Karpas-422 (cell line): ENCODE measurements at regions not wholly inside any gene's neighbourhood (a gene's known extent, or its start where the extent isn't known, plus 50 kb on each side); places are given as distances from the start of the nearest gene placed in this dataset.

ENCODE experiments used
- DNase-seq: peaks from one replicate; pipeline ENCODE4 v3.0.0-alpha.2; 2015
- H2AFZ ChIP-seq: fragments of 200-600 bp; sonication (generic); 2 replicates; pipeline ENCODE4 v1.6.1; 2014; ENCODE audit warnings: antibody characterized with exemption, low read length, mixed read lengths
- H3K27ac ChIP-seq: fragments of 200-600 bp; sonication (generic); 2 replicates; pipeline ENCODE4 v1.5.1; 2014; ENCODE audit warnings: mild to moderate bottlenecking, low read length, moderate library complexity
- H3K27me3 ChIP-seq: fragments of 200-600 bp; sonication (generic); 2 replicates; pipeline ENCODE4 v1.6.1; 2014; ENCODE audit warnings: low read length, mixed read lengths
- H3K36me3 ChIP-seq: fragments of 200-600 bp; sonication (generic); 2 replicates; pipeline ENCODE4 v1.6.1; 2014; ENCODE audit warnings: low read length, mixed read lengths; ENCODE audit not compliant: insufficient read depth
- H3K4me1 ChIP-seq: fragments of 200-600 bp; sonication (generic); 2 replicates; pipeline ENCODE4 v1.6.1; 2014; ENCODE audit warnings: mild to moderate bottlenecking, low read length, mixed read lengths
- H3K4me2 ChIP-seq: fragments of 200-600 bp; sonication (generic); 2 replicates; pipeline ENCODE4 v1.6.1; 2014; ENCODE audit warnings: low read length, low read depth, mild to moderate bottlenecking; ENCODE audit not compliant: poor library complexity, severe bottlenecking
- H3K4me3 ChIP-seq: fragments of 200-600 bp; sonication (generic); 2 replicates; pipeline ENCODE4 v1.5.1; 2014; ENCODE audit warnings: mild to moderate bottlenecking, antibody characterized with exemption, low read length, mixed read lengths
- H3K79me2 ChIP-seq: fragments of 200-600 bp; sonication (generic); 2 replicates; pipeline ENCODE4 v1.6.1; 2014; ENCODE audit warnings: mild to moderate bottlenecking, low read length, mixed read lengths
- H3K9ac ChIP-seq: fragments of 200-600 bp; sonication (generic); 2 replicates; pipeline ENCODE4 v1.6.0; 2014; ENCODE audit warnings: low read length
- H3K9me2 ChIP-seq: fragments of 200-600 bp; sonication (generic), shearing (Covaris generic); replicated peaks from 2 replicates; pipeline ENCODE4 v1.6.0; 2014; ENCODE audit warnings: mild to moderate bottlenecking, low read length, moderate library complexity; ENCODE audit not compliant: insufficient read depth
- H3K9me3 ChIP-seq: fragments of 300-700, 200-600 bp; sonication (generic); 2 replicates; pipeline ENCODE4 v1.6.1; 2014; ENCODE audit warnings: low read length, mixed read lengths
- H4K20me1 ChIP-seq: fragments of 200-600 bp; sonication (generic); 2 replicates; pipeline ENCODE4 v1.6.1; 2014; ENCODE audit warnings: mild to moderate bottlenecking, antibody characterized with exemption, low read length, low read depth; ENCODE audit not compliant: insufficient read depth

- no peak overlapping the region for H3K9ac ChIP-seq
- DNase-seq: no peak
- H3K36me3 ChIP-seq: no peaks in the 10 kb centered on the region
- no peak overlapping the region for H2AFZ ChIP-seq
- no peaks in the 10 kb centered on the region for H4K20me1 ChIP-seq
- no peaks in the 10 kb centered on the region for H3K9me3 ChIP-seq
- H3K4me2 ChIP-seq: no peak overlapping the region
- no peaks in the 10 kb centered on the region for H3K27me3 ChIP-seq
- no peaks in the 10 kb centered on the region for H3K4me1 ChIP-seq
- H3K4me3 ChIP-seq: no peak overlapping the region
- no peak overlapping the region for H3K27ac ChIP-seq
- no peaks in the 10 kb centered on the region for H3K9me2 ChIP-seq
- H3K79me2 ChIP-seq: no peaks in the 10 kb centered on the region
Observed at GRCh38 chr5:74372502-74373064, 267.9 kb downstream of the ENC1 start.

GRCh38 chr5:74372051-74372450, 268.5 kb downstream of the ENC1 start:
- no peak overlapping the region for H2AFZ ChIP-seq
- H3K27ac ChIP-seq: no peak overlapping the region
- H3K4me1 ChIP-seq: no peaks in the 10 kb centered on the region
- no peak for DNase-seq
- no peak overlapping the region for H3K9ac ChIP-seq
- no peaks in the 10 kb centered on the region for H3K27me3 ChIP-seq
- no peaks in the 10 kb centered on the region for H4K20me1 ChIP-seq
- no peaks in the 10 kb centered on the region for H3K9me2 ChIP-seq
- H3K79me2 ChIP-seq: no peaks in the 10 kb centered on the region
- no peaks in the 10 kb centered on the region for H3K36me3 ChIP-seq
- no peak overlapping the region for H3K4me3 ChIP-seq
- H3K4me2 ChIP-seq: no peak overlapping the region
- no peaks in the 10 kb centered on the region for H3K9me3 ChIP-seq

- H3K36me3 ChIP-seq: no peaks in the 10 kb centered on the region
- no peaks in the 10 kb centered on the region for H3K9me3 ChIP-seq
- no peak overlapping the region for H3K4me3 ChIP-seq
- H2AFZ ChIP-seq: no peak overlapping the region
- H3K9me2 ChIP-seq: no peaks in the 10 kb centered on the region
- no peaks in the 10 kb centered on the region for H3K4me1 ChIP-seq
- no peaks in the 10 kb centered on the region for H4K20me1 ChIP-seq
- no peaks in the 10 kb centered on the region for H3K27me3 ChIP-seq
- no peak for DNase-seq
- no peak overlapping the region for H3K9ac ChIP-seq
- H3K79me2 ChIP-seq: no peaks in the 10 kb centered on the region
- no peak overlapping the region for H3K27ac ChIP-seq
- no peak overlapping the region for H3K4me2 ChIP-seq
Observed at GRCh38 chr5:74371621-74372020, 268.9 kb downstream of the ENC1 start.

- no peak overlapping the region for H3K9ac ChIP-seq
- H3K79me2 ChIP-seq: no peaks in the 10 kb centered on the region
- no peak overlapping the region for H3K4me2 ChIP-seq
- no peaks in the 10 kb centered on the region for H3K36me3 ChIP-seq
- no peak overlapping the region for H3K27ac ChIP-seq
- H4K20me1 ChIP-seq: no peaks in the 10 kb centered on the region
- no peak overlapping the region for H2AFZ ChIP-seq
- H3K9me3 ChIP-seq: no peaks in the 10 kb centered on the region
- no peak for DNase-seq
- no peaks in the 10 kb centered on the region for H3K4me1 ChIP-seq
- H3K27me3 ChIP-seq: no peaks in the 10 kb centered on the region
- H3K9me2 ChIP-seq: no peaks in the 10 kb centered on the region
- H3K4me3 ChIP-seq: no peak overlapping the region
Observed at GRCh38 chr5:74370168-74370567, 270.4 kb downstream of the ENC1 start.

GRCh38 chr5:74369173-74369572, 271.4 kb downstream of the ENC1 start:
- Histone ChIP-seq H2AFZ (no peak overlapping the region), H3K4me3 (no peak overlapping the region), H3K9me2 (no peaks in the 10 kb centered on the region), H3K79me2 (no peaks in the 10 kb centered on the region), H3K27me3 (no peaks in the 10 kb centered on the region), H3K4me2 (no peak overlapping the region), H4K20me1 (no peaks in the 10 kb centered on the region), H3K4me1 (no peaks in the 10 kb centered on the region), H3K36me3 (no peaks in the 10 kb centered on the region), H3K27ac (no peak overlapping the region), H3K9ac (no peak overlapping the region), H3K9me3 (no peaks in the 10 kb centered on the region)
- DNase-seq: no peak

GRCh38 chr5:74367934-74368333, 272.6 kb downstream of the ENC1 start:
- Histone ChIP-seq H3K27ac (no peak overlapping the region), H3K4me2 (no peak overlapping the region), H2AFZ (no peak overlapping the region), H3K9me3 (no peaks in the 10 kb centered on the region), H4K20me1 (no peaks in the 10 kb centered on the region), H3K27me3 (no peaks in the 10 kb centered on the region), H3K9me2 (no peaks in the 10 kb centered on the region), H3K79me2 (no peaks in the 10 kb centered on the region), H3K36me3 (no peaks in the 10 kb centered on the region), H3K4me3 (no peak overlapping the region), H3K9ac (no peak overlapping the region), H3K4me1 (no peaks in the 10 kb centered on the region)
- DNase-seq: no peak

GRCh38 chr5:74367241-74367733, 273.2 kb downstream of the ENC1 start:
- no peaks in the 10 kb centered on the region for H3K79me2 ChIP-seq
- no peaks in the 10 kb centered on the region for H3K9me2 ChIP-seq
- no peaks in the 10 kb centered on the region for H3K27me3 ChIP-seq
- H3K9ac ChIP-seq: no peak overlapping the region
- no peaks in the 10 kb centered on the region for H4K20me1 ChIP-seq
- H3K27ac ChIP-seq: no peak overlapping the region
- H3K4me2 ChIP-seq: no peak overlapping the region
- H3K4me1 ChIP-seq: no peaks in the 10 kb centered on the region
- H2AFZ ChIP-seq: no peak overlapping the region
- no peak overlapping the region for H3K4me3 ChIP-seq
- no peak for DNase-seq
- H3K9me3 ChIP-seq: no peaks in the 10 kb centered on the region
- no peaks in the 10 kb centered on the region for H3K36me3 ChIP-seq

GRCh38 chr5:74365723-74366122, 274.8 kb downstream of the ENC1 start:
- Histone ChIP-seq H3K27me3 (no peaks in the 10 kb centered on the region), H3K27ac (no peak overlapping the region), H3K36me3 (no peaks in the 10 kb centered on the region), H3K9me3 (no peaks in the 10 kb centered on the region), H3K9ac (no peak overlapping the region), H3K79me2 (no peaks in the 10 kb centered on the region), H4K20me1 (no peaks in the 10 kb centered on the region), H3K4me2 (no peak overlapping the region), H2AFZ (no peak overlapping the region), H3K4me3 (no peak overlapping the region), H3K9me2 (no peaks in the 10 kb centered on the region), H3K4me1 (no peaks in the 10 kb centered on the region)
- no peak for DNase-seq

GRCh38 chr5:74364507-74364906, 276.0 kb downstream of the ENC1 start:
- no peaks in the 10 kb centered on the region for H3K27me3 ChIP-seq
- no peak overlapping the region for H3K4me3 ChIP-seq
- no peaks in the 10 kb centered on the region for H3K79me2 ChIP-seq
- no peak overlapping the region for H2AFZ ChIP-seq
- no peaks in the 10 kb centered on the region for H4K20me1 ChIP-seq
- H3K27ac ChIP-seq: no peak overlapping the region
- no peak overlapping the region for H3K4me2 ChIP-seq
- H3K4me1 ChIP-seq: no peaks in the 10 kb centered on the region
- no peaks in the 10 kb centered on the region for H3K9me3 ChIP-seq
- no peak for DNase-seq
- no peak overlapping the region for H3K9ac ChIP-seq
- H3K36me3 ChIP-seq: no peaks in the 10 kb centered on the region
- H3K9me2 ChIP-seq: no peaks in the 10 kb centered on the region
